Central memory CD8-positive, alpha-beta T cell (primary cell): ENCODE measurements at regions not wholly inside any gene's neighbourhood (a gene's known extent, or its start where the extent isn't known, plus 50 kb on each side); places are given as distances from the start of the nearest gene placed in this dataset.

Source experiments
- ATAC-seq: fragments of 150-1000 bp; cut with Tn5 transposase; replicated peaks from 2 replicates; pipeline ENCODE4 v1.10.0; 2022; ENCODE audit warnings: mild to moderate bottlenecking, moderate FRiP score, moderate number of reproducible peaks; ENCODE audit not compliant: poor library complexity, severe bottlenecking; ENCODE audit errors: extremely low read depth
- DNase-seq, 2 donors: peaks; one replicate each; pipeline ENCODE4 v3.0.0; 2021; ENCODE audit warnings: low spot score in 2 of 2
- H3K27ac Mint-ChIP-seq: one replicate; pipeline ENCODE4 v1.8.0; 2022; ENCODE audit warnings: low read depth, mild to moderate bottlenecking, moderate library complexity, mixed read lengths
- H3K27me3 Mint-ChIP-seq: one replicate; pipeline ENCODE4 v1.8.0; 2022; ENCODE audit warnings: mixed read lengths
- H3K36me3 Mint-ChIP-seq: one replicate; pipeline ENCODE4 v1.8.0; 2022; ENCODE audit warnings: mild to moderate bottlenecking, moderate library complexity, mixed read lengths; ENCODE audit not compliant: insufficient read depth
- H3K4me1 Mint-ChIP-seq: one replicate; pipeline ENCODE4 v1.8.0; 2022; ENCODE audit warnings: mixed read lengths
- H3K4me3 Mint-ChIP-seq: one replicate; pipeline ENCODE4 v1.8.0; 2022; ENCODE audit warnings: mild to moderate bottlenecking, moderate library complexity, mixed read lengths
- H3K9me3 Mint-ChIP-seq: one replicate; pipeline ENCODE4 v1.8.0; 2022; ENCODE audit warnings: mixed read lengths

GRCh38 chr7:98472521-98472954 lies 71.6 kb upstream of the BAIAP2L1 start:
- H3K27ac Mint-ChIP-seq: no peak overlapping the region
- peaks cover 50% of the 10 kb centered on the region for H3K27me3 Mint-ChIP-seq
- no peaks in the 10 kb centered on the region for H3K36me3 Mint-ChIP-seq
- no peaks in the 10 kb centered on the region for H3K9me3 Mint-ChIP-seq
- H3K4me3 Mint-ChIP-seq: no peak overlapping the region
- DNase-seq (no peak), ATAC-seq (no peak)
- peaks cover 6% of the 10 kb centered on the region for H3K4me1 Mint-ChIP-seq

- Mint-ChIP-seq H3K27ac (peak overlapping the region; percentile 60), H3K4me1 (peaks cover 6% of the 10 kb centered on the region), H3K27me3 (peaks cover 62% of the 10 kb centered on the region), H3K4me3 (peak overlapping the region; percentile 23), H3K36me3 (no peaks in the 10 kb centered on the region), H3K9me3 (no peaks in the 10 kb centered on the region)
- DNase-seq (no peak), ATAC-seq (no peak)
Measured at GRCh38 chr7:98470485-98471240, 69.8 kb upstream of the BAIAP2L1 start.

- peaks cover 6% of the 10 kb centered on the region for H3K4me1 Mint-ChIP-seq
- H3K27me3 Mint-ChIP-seq: peaks cover 62% of the 10 kb centered on the region
- no peaks in the 10 kb centered on the region for H3K9me3 Mint-ChIP-seq
- no peaks in the 10 kb centered on the region for H3K36me3 Mint-ChIP-seq
- H3K27ac Mint-ChIP-seq: no peak overlapping the region
- ATAC-seq (no peak), DNase-seq (no peak)
- H3K4me3 Mint-ChIP-seq: no peak overlapping the region
Measured at GRCh38 chr7:98469088-98469487, 68.2 kb upstream of the BAIAP2L1 start.

GRCh38 chr7:98467570-98468312 lies 66.9 kb upstream of the BAIAP2L1 start:
- H3K9me3 Mint-ChIP-seq: no peaks in the 10 kb centered on the region
- no peak for DNase-seq
- H3K4me1 Mint-ChIP-seq: peaks cover 6% of the 10 kb centered on the region
- no peaks in the 10 kb centered on the region for H3K36me3 Mint-ChIP-seq
- H3K4me3 Mint-ChIP-seq: no peak overlapping the region
- peaks cover 58% of the 10 kb centered on the region for H3K27me3 Mint-ChIP-seq
- no peak overlapping the region for H3K27ac Mint-ChIP-seq
- no peak for ATAC-seq

- no peaks in the 10 kb centered on the region for H3K4me1 Mint-ChIP-seq
- H3K9me3 Mint-ChIP-seq: no peaks in the 10 kb centered on the region
- peaks cover 31% of the 10 kb centered on the region for H3K27me3 Mint-ChIP-seq
- ATAC-seq: no peak
- H3K27ac Mint-ChIP-seq: no peak overlapping the region
- no peak overlapping the region for H3K4me3 Mint-ChIP-seq
- no peaks in the 10 kb centered on the region for H3K36me3 Mint-ChIP-seq
- DNase-seq: no peak
Measured at GRCh38 chr7:98465022-98465421, 64.1 kb upstream of the BAIAP2L1 start.

- Mint-ChIP-seq H3K9me3 (no peaks in the 10 kb centered on the region), H3K4me1 (no peaks in the 10 kb centered on the region), H3K27me3 (peaks cover 30% of the 10 kb centered on the region), H3K27ac (no peak overlapping the region), H3K4me3 (no peak overlapping the region), H3K36me3 (no peaks in the 10 kb centered on the region)
- no peak for DNase-seq
- no peak for ATAC-seq
Measured at GRCh38 chr7:98464558-98464940, 63.7 kb upstream of the BAIAP2L1 start.

GRCh38 chr7:98463837-98464557 lies 63.1 kb upstream of the BAIAP2L1 start:
- H3K27me3 Mint-ChIP-seq: peaks cover 25% of the 10 kb centered on the region
- H3K4me3 Mint-ChIP-seq: no peak overlapping the region
- DNase-seq: no peak
- H3K9me3 Mint-ChIP-seq: no peaks in the 10 kb centered on the region
- H3K4me1 Mint-ChIP-seq: no peaks in the 10 kb centered on the region
- no peaks in the 10 kb centered on the region for H3K36me3 Mint-ChIP-seq
- no peak for ATAC-seq
- no peak overlapping the region for H3K27ac Mint-ChIP-seq

- no peak overlapping the region for H3K27ac Mint-ChIP-seq
- H3K36me3 Mint-ChIP-seq: no peaks in the 10 kb centered on the region
- DNase-seq: no peak
- no peak for ATAC-seq
- no peaks in the 10 kb centered on the region for H3K4me1 Mint-ChIP-seq
- peaks cover 17% of the 10 kb centered on the region for H3K27me3 Mint-ChIP-seq
- no peak overlapping the region for H3K4me3 Mint-ChIP-seq
- H3K9me3 Mint-ChIP-seq: no peaks in the 10 kb centered on the region
Measured at GRCh38 chr7:98462911-98463633, 62.2 kb upstream of the BAIAP2L1 start.

- H3K4me3 Mint-ChIP-seq: no peak overlapping the region
- no peaks in the 10 kb centered on the region for H3K4me1 Mint-ChIP-seq
- DNase-seq (no peak), ATAC-seq (no peak)
- no peak overlapping the region for H3K27ac Mint-ChIP-seq
- no peaks in the 10 kb centered on the region for H3K9me3 Mint-ChIP-seq
- H3K36me3 Mint-ChIP-seq: no peaks in the 10 kb centered on the region
- no peaks in the 10 kb centered on the region for H3K27me3 Mint-ChIP-seq
Measured at GRCh38 chr7:98460902-98461301, 60.0 kb upstream of the BAIAP2L1 start.

- no peaks in the 10 kb centered on the region for H3K27me3 Mint-ChIP-seq
- no peaks in the 10 kb centered on the region for H3K4me1 Mint-ChIP-seq
- ATAC-seq: no peak
- no peak for DNase-seq
- no peaks in the 10 kb centered on the region for H3K36me3 Mint-ChIP-seq
- H3K9me3 Mint-ChIP-seq: no peaks in the 10 kb centered on the region
- no peak overlapping the region for H3K27ac Mint-ChIP-seq
- H3K4me3 Mint-ChIP-seq: no peak overlapping the region
Measured at GRCh38 chr7:98459529-98459928, 58.6 kb upstream of the BAIAP2L1 start.

- no peaks in the 10 kb centered on the region for H3K4me1 Mint-ChIP-seq
- H3K4me3 Mint-ChIP-seq: no peak overlapping the region
- H3K36me3 Mint-ChIP-seq: no peaks in the 10 kb centered on the region
- H3K27me3 Mint-ChIP-seq: no peaks in the 10 kb centered on the region
- H3K9me3 Mint-ChIP-seq: no peaks in the 10 kb centered on the region
- DNase-seq (no peak), ATAC-seq (no peak)
- no peak overlapping the region for H3K27ac Mint-ChIP-seq
Measured at GRCh38 chr7:98458090-98458875, 57.4 kb upstream of the BAIAP2L1 start.

- H3K9me3 Mint-ChIP-seq: no peaks in the 10 kb centered on the region
- no peaks in the 10 kb centered on the region for H3K27me3 Mint-ChIP-seq
- H3K36me3 Mint-ChIP-seq: no peaks in the 10 kb centered on the region
- H3K4me1 Mint-ChIP-seq: no peaks in the 10 kb centered on the region
- H3K4me3 Mint-ChIP-seq: no peak overlapping the region
- no peak for DNase-seq
- no peak for ATAC-seq
- H3K27ac Mint-ChIP-seq: no peak overlapping the region
Measured at GRCh38 chr7:98456866-98457265, 56.0 kb upstream of the BAIAP2L1 start.
